ENCODE measurements at regions not wholly inside any gene's neighbourhood (a gene's known extent, or its start where the extent isn't known, plus 50 kb on each side); places are given as distances from the start of the nearest gene placed in this dataset.
A peak's percentile ranks its signal among the peaks of the same experiment; 100 is the strongest.
"Not testable (repeated sequence)": the region's sequence is repeated elsewhere in the genome, so short reads cannot be mapped to it uniquely, and the experiment has no call there.

- peak in 1 of 2 experiments; percentile 3 for DNase-seq
Measured at GRCh38 chr2:236982693-236983455, 102.8 kb upstream of the COPS8 start.

GRCh38 chr2:236984046-236984445 is 101.6 kb upstream of the COPS8 start:
- no peak for DNase-seq

- DNase-seq: no peak
Measured at GRCh38 chr2:236985761-236986339, 99.8 kb upstream of the COPS8 start.

GRCh38 chr2:236986524-236987330 is 99.0 kb upstream of the COPS8 start:
- DNase-seq: no peak

- no peak for DNase-seq
Measured at GRCh38 chr2:236988216-236988615, 97.5 kb upstream of the COPS8 start.

GRCh38 chr2:236988690-236989624 is 96.7 kb upstream of the COPS8 start:
- DNase-seq: no peak

- no peak for DNase-seq
Measured at GRCh38 chr2:236990552-236990951, 95.1 kb upstream of the COPS8 start.

GRCh38 chr2:236991874-236992273 is 93.8 kb upstream of the COPS8 start:
- DNase-seq: no peak

- DNase-seq: no peak
Measured at GRCh38 chr2:236993286-236993685, 92.4 kb upstream of the COPS8 start.

GRCh38 chr2:236994361-236994760 is 91.3 kb upstream of the COPS8 start:
- DNase-seq: no peak

GRCh38 chr2:236997069-236997715 is 88.5 kb upstream of the COPS8 start:
- DNase-seq: no peak

- DNase-seq: no peak
Measured at GRCh38 chr2:236998236-236998635, 87.5 kb upstream of the COPS8 start.

- no peak for DNase-seq
Measured at GRCh38 chr2:236998758-236999157, 86.9 kb upstream of the COPS8 start.

- no peak for DNase-seq
Measured at GRCh38 chr2:237000481-237000880, 85.2 kb upstream of the COPS8 start.

- DNase-seq: not testable (repeated sequence)
Measured at GRCh38 chr2:237005341-237005740, 80.3 kb upstream of the COPS8 start.

- no peak for DNase-seq
Measured at GRCh38 chr2:237011206-237011795, 74.4 kb upstream of the COPS8 start.

GRCh38 chr2:237012004-237012403 is 73.7 kb upstream of the COPS8 start:
- DNase-seq: no peak

- DNase-seq: no peak
Measured at GRCh38 chr2:237012577-237013267, 73.0 kb upstream of the COPS8 start.

GRCh38 chr2:237016121-237016915 is 69.4 kb upstream of the COPS8 start:
- no peak for DNase-seq

- DNase-seq: no peak
Measured at GRCh38 chr2:237020090-237020489, 65.6 kb upstream of the COPS8 start.
